SK-N-SH (cell line): ENCODE measurements at regions not wholly inside any gene's neighbourhood (a gene's known extent, or its start where the extent isn't known, plus 50 kb on each side); places are given as distances from the start of the nearest gene placed in this dataset.

ENCODE experiments used
- CTCF ChIA-PET: fragments of 300-600, 350-600 bp; formaldehyde crosslinking; extraction: SDS; loops from one replicate; lab custom pipeline; 2021; lab: Yijun Ruan, JAX
- POLR2A ChIA-PET: fragments of 350-600 bp; sonication (Branson Sonifier 250); formaldehyde crosslinking; extraction: SDS; loops from one replicate; lab custom pipeline; 2020; ENCODE audit warnings: antibody characterized with exemption, inconsistent platforms; lab: Yijun Ruan, JAX
- DNase-seq: peaks from one replicate; pipeline ENCODE4 v3.0.0; 2012
- H2AFZ ChIP-seq: fragments of 200-600 bp; sonication (generic); 2 replicates; pipeline ENCODE4 v1.8.1; 2016; ENCODE audit warnings: antibody characterized with exemption, mild to moderate bottlenecking, low read depth
- H3F3A ChIP-seq: fragments of 200-600 bp; sonication (generic); replicated peaks from 2 replicates; pipeline ENCODE3; 2016; ENCODE audit warnings: antibody characterized with exemption, mild to moderate bottlenecking; ENCODE audit not compliant: insufficient read depth
- H3K27ac ChIP-seq, 2 experiments: fragments of 200-500 bp in 1 of 2; fragments of 200-600 bp in 1 of 2; sonication (Bioruptor generic) in 1 of 2; sonication (generic), shearing (Covaris generic) in 1 of 2; 2 replicates each; pipeline versions ENCODE4 v1.5.1 to v1.6.1; 2014 to 2016; ENCODE audit warnings: low read depth in 2 of 2, inconsistent platforms in 1 of 2, low read length in 1 of 2, mild to moderate bottlenecking in 1 of 2, mixed read lengths in 1 of 2
- H3K27me3 ChIP-seq: fragments of 200-600 bp; sonication (generic), shearing (Covaris generic); 2 replicates; pipeline ENCODE4 v1.6.1; 2016; ENCODE audit warnings: mixed run types; ENCODE audit not compliant: insufficient read depth
- H3K36me3 ChIP-seq, 2 experiments: fragments of 200-500 bp in 1 of 2; fragments of 200-600 bp in 1 of 2; sonication (Bioruptor generic) in 1 of 2; sonication (generic) in 1 of 2; replicated peaks in 1 of 2; 2 replicates each; pipeline versions ENCODE3 to v1.5.1; 2014 to 2016; ENCODE audit warnings: low read length in 1 of 2, mild to moderate bottlenecking in 1 of 2; ENCODE audit not compliant: insufficient read depth in 2 of 2, control insufficient read depth in 1 of 2
- H3K4me1 ChIP-seq, 2 experiments: fragments of 200-500 bp in 1 of 2; fragments of 200-600 bp in 1 of 2; sonication (Bioruptor generic) in 1 of 2; sonication (generic), shearing (Covaris generic) in 1 of 2; 2 replicates each; pipeline versions ENCODE4 v1.5.1 to v1.6.1; 2014 to 2016; ENCODE audit warnings: low read depth in 1 of 2, low read length in 1 of 2, mixed run types in 1 of 2; ENCODE audit not compliant: insufficient read depth in 2 of 2, control insufficient read depth in 1 of 2
- H3K4me2 ChIP-seq: fragments of 200-600 bp; sonication (generic), shearing (Covaris generic); 2 replicates; pipeline ENCODE4 v1.6.1; 2017; ENCODE audit warnings: mixed run types
- H3K4me3 ChIP-seq, 2 experiments: fragments of 200-500 bp in 1 of 2; fragments of 200-600 bp in 1 of 2; sonication (Bioruptor generic) in 1 of 2; sonication (generic), shearing (Covaris generic) in 1 of 2; 2 replicates each; pipeline versions ENCODE4 v1.5.1 to v1.8.1; 2014 to 2016; ENCODE audit warnings: low read depth in 2 of 2, inconsistent platforms in 1 of 2, low read length in 1 of 2, mild to moderate bottlenecking in 1 of 2, mixed read lengths in 1 of 2, moderate library complexity in 1 of 2
- H3K79me2 ChIP-seq: fragments of 200-600 bp; sonication (generic); 2 replicates; pipeline ENCODE4 v1.8.1; 2017; ENCODE audit warnings: mild to moderate bottlenecking; ENCODE audit not compliant: insufficient read depth
- H3K9ac ChIP-seq: fragments of 200-600 bp; sonication (generic); 2 replicates; pipeline ENCODE4 v1.6.1; 2017; ENCODE audit warnings: mixed run types
- H3K9me2 ChIP-seq: fragments of 200-600 bp; sonication (generic); 2 replicates; pipeline ENCODE4 v1.6.1; 2017; ENCODE audit warnings: mixed run types
- H3K9me3 ChIP-seq: fragments of 200-600 bp; sonication (generic); 2 replicates; pipeline ENCODE4 v1.6.1; 2017; ENCODE audit warnings: mixed run types, mild to moderate bottlenecking, moderate library complexity
- H4K20me1 ChIP-seq: fragments of 200-600 bp; sonication (generic); 2 replicates; pipeline ENCODE4 v1.6.1; 2017; ENCODE audit warnings: mild to moderate bottlenecking, mixed run types; ENCODE audit not compliant: insufficient read depth
- EZH2phosphoT487 ChIP-seq: fragments of 200-600 bp; sonication (generic); IDR thresholded peaks from 2 replicates; pipeline ENCODE4 v1.6.1; 2017; ENCODE audit warnings: low read depth, mixed run types, mild to moderate bottlenecking, antibody characterized with exemption, moderate library complexity, borderline replicate concordance
- FOSL2 ChIP-seq: IDR thresholded peaks from 2 replicates; pipeline ENCODE4 v1.4.0; 2012; ENCODE audit warnings: low read depth, mild to moderate bottlenecking, moderate library complexity, borderline replicate concordance
- JUND ChIP-seq: IDR thresholded peaks from 2 replicates; pipeline ENCODE4 v1.4.0; 2012
- NRF1 ChIP-seq: IDR thresholded peaks from 2 replicates; pipeline ENCODE4 v1.6.1; 2012; ENCODE audit warnings: low read depth, mild to moderate bottlenecking, low read length
- RCOR1 ChIP-seq: fragments of 150-350 bp; IDR thresholded peaks from 2 replicates; pipeline ENCODE4 v1.6.1; 2017; ENCODE audit warnings: antibody characterized with exemption, low read length
- RXRA ChIP-seq: IDR thresholded peaks from 2 replicates; pipeline ENCODE4 v1.4.0; 2012; ENCODE audit warnings: low read depth, mild to moderate bottlenecking, borderline replicate concordance
- SMC3 ChIP-seq: IDR thresholded peaks from 2 replicates; pipeline ENCODE4 v1.6.1; 2012; ENCODE audit warnings: low read depth, low read length, improper control_type of control experiment
- TAF1 ChIP-seq: IDR thresholded peaks from 2 replicates; pipeline ENCODE4 v1.6.1; 2012; ENCODE audit warnings: low read depth, mild to moderate bottlenecking, low read length, moderate library complexity, borderline replicate concordance
- TCF12 ChIP-seq: IDR thresholded peaks from 2 replicates; pipeline ENCODE4 v1.4.0; 2012
- TEAD4 ChIP-seq: IDR thresholded peaks from 2 replicates; pipeline ENCODE4 v1.4.0; 2012; ENCODE audit warnings: mild to moderate bottlenecking, borderline replicate concordance; ENCODE audit not compliant: insufficient read depth
- YY1 ChIP-seq: IDR thresholded peaks from 2 replicates; pipeline ENCODE4 v1.4.0; 2012; ENCODE audit warnings: low read depth, mild to moderate bottlenecking
- WGBS: methylation state at CpG from one replicate; pipeline ENCODE4 v1.1.6; 2017; ENCODE audit warnings: low lambda C conversion rate; 5-methylcytosine and 5-hydroxymethylcytosine counted together
- TF ChIP-seq, protein P1 (sequence below): fragments of 150-350 bp; IDR thresholded peaks from 2 replicates; pipeline ENCODE4 v1.6.1; 2016; ENCODE audit warnings: mild to moderate bottlenecking, low read depth, low read length
- TF ChIP-seq, protein P2 (sequence below): fragments of 200-600 bp; sonication (generic); IDR thresholded peaks from 2 replicates; pipeline ENCODE4 v1.6.1; 2017; ENCODE audit warnings: antibody characterized with exemption, mild to moderate bottlenecking, moderate library complexity
- TF ChIP-seq, protein P3 (sequence below): IDR thresholded peaks from 2 replicates; pipeline ENCODE4 v1.6.1; 2012; ENCODE audit warnings: mild to moderate bottlenecking, low read depth, low read length, moderate library complexity
- TF ChIP-seq, protein P4 (sequence below): IDR thresholded peaks from 2 replicates; pipeline ENCODE4 v1.4.0; 2012; ENCODE audit warnings: low read depth, borderline replicate concordance

DNA sequence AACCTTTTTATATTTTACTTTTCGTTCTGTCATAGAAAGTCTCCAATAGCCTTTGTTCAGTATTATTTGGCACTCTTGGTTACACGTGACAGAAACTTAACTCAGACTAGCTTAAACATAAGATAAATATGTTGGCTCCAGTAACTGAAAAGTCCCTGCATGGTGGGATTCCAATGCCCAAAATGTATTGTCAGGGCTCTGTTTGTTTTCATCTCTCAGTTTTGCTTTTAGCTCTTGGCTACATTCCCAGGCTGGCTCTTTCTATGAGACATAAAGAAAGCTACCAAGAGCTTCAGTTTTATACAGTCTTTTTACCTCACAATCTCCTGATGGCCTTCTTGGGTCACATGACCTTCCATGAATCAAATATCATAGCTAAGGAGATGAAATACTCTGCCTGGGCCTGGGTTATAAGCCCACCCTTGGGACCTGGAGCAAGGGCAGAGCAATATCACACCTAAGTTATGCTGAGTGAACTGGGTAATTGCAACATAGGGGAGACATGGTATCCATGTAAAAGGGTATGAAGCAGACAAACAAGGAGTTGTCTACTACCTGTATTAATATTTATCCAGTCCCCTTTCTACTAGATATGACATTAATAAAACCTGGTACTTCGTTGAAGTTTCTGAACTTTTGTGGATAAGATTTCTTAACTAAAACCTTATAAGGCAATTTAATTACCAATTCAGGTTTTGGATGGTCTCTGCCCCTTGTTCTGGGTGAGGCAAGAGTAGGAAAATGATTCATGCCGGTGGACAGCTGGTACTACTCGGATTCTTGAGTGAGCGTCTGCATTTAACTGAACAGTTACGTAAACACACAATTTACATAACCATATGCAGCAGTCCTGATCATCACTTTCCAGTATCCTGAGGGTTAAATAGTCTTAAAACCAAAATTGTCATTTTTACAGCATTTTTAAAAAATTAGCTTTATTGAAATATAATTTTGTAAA is 442.3 kb downstream of the GPATCH2 start:
- WGBS, result 40% methylated on average over 7 of the region's 7 CpGs
- POLR2A ChIA-PET, result no interaction called here

More for the DNA sequence above, 442.3 kb downstream of the GPATCH2 start:
- Histone ChIP-seq H3K9me2 (no peaks in the 10 kb centered on the region), H3K27me3 (no peaks in the 10 kb centered on the region), H3F3A (no peaks in the 10 kb centered on the region), H3K27ac (peak overlapping the region in 1 of 2 experiments; percentile 34; a peak in 1 of 4 replicates), H3K4me2 (no peak overlapping the region), H3K36me3 (no peaks in the 10 kb centered on the region), H3K9ac (no peak overlapping the region), H3K4me1 (no peaks in the 10 kb centered on the region; a peak in 2 of 4 replicates), H3K79me2 (no peaks in the 10 kb centered on the region), H3K9me3 (no peaks in the 10 kb centered on the region), H2AFZ (no peak overlapping the region), H3K4me3 (no peak overlapping the region), H4K20me1 (no peaks in the 10 kb centered on the region)
- TF ChIP-seq, protein P1, sequence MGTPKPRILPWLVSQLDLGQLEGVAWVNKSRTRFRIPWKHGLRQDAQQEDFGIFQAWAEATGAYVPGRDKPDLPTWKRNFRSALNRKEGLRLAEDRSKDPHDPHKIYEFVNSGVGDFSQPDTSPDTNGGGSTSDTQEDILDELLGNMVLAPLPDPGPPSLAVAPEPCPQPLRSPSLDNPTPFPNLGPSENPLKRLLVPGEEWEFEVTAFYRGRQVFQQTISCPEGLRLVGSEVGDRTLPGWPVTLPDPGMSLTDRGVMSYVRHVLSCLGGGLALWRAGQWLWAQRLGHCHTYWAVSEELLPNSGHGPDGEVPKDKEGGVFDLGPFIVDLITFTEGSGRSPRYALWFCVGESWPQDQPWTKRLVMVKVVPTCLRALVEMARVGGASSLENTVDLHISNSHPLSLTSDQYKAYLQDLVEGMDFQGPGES, result no peak
- TF ChIP-seq FOSL2 (no peak), SMC3 (no peak), TCF12 (no peak), YY1 (no peak), RXRA (no peak), RCOR1 (no peak), TAF1 (no peak), TEAD4 (no peak), JUND (no peak), NRF1 (no peak), EZH2phosphoT487 (no peak)
- TF ChIP-seq, protein P2, sequence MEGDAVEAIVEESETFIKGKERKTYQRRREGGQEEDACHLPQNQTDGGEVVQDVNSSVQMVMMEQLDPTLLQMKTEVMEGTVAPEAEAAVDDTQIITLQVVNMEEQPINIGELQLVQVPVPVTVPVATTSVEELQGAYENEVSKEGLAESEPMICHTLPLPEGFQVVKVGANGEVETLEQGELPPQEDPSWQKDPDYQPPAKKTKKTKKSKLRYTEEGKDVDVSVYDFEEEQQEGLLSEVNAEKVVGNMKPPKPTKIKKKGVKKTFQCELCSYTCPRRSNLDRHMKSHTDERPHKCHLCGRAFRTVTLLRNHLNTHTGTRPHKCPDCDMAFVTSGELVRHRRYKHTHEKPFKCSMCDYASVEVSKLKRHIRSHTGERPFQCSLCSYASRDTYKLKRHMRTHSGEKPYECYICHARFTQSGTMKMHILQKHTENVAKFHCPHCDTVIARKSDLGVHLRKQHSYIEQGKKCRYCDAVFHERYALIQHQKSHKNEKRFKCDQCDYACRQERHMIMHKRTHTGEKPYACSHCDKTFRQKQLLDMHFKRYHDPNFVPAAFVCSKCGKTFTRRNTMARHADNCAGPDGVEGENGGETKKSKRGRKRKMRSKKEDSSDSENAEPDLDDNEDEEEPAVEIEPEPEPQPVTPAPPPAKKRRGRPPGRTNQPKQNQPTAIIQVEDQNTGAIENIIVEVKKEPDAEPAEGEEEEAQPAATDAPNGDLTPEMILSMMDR, result no peak
- TF ChIP-seq, protein P3, sequence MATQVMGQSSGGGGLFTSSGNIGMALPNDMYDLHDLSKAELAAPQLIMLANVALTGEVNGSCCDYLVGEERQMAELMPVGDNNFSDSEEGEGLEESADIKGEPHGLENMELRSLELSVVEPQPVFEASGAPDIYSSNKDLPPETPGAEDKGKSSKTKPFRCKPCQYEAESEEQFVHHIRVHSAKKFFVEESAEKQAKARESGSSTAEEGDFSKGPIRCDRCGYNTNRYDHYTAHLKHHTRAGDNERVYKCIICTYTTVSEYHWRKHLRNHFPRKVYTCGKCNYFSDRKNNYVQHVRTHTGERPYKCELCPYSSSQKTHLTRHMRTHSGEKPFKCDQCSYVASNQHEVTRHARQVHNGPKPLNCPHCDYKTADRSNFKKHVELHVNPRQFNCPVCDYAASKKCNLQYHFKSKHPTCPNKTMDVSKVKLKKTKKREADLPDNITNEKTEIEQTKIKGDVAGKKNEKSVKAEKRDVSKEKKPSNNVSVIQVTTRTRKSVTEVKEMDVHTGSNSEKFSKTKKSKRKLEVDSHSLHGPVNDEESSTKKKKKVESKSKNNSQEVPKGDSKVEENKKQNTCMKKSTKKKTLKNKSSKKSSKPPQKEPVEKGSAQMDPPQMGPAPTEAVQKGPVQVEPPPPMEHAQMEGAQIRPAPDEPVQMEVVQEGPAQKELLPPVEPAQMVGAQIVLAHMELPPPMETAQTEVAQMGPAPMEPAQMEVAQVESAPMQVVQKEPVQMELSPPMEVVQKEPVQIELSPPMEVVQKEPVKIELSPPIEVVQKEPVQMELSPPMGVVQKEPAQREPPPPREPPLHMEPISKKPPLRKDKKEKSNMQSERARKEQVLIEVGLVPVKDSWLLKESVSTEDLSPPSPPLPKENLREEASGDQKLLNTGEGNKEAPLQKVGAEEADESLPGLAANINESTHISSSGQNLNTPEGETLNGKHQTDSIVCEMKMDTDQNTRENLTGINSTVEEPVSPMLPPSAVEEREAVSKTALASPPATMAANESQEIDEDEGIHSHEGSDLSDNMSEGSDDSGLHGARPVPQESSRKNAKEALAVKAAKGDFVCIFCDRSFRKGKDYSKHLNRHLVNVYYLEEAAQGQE, result no peak
- TF ChIP-seq, protein P4, sequence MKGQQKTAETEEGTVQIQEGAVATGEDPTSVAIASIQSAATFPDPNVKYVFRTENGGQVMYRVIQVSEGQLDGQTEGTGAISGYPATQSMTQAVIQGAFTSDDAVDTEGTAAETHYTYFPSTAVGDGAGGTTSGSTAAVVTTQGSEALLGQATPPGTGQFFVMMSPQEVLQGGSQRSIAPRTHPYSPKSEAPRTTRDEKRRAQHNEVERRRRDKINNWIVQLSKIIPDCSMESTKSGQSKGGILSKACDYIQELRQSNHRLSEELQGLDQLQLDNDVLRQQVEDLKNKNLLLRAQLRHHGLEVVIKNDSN, result no peak; the same call in 1 of the 2 replicates
- no peak for DNase-seq
- CTCF ChIA-PET, result interaction anchor here (0.9 kb wide), 1 partner anchor 9 kb away, joined by 3 read pairs; no protein-coding TSS in a partner anchor
